ENCODE measurements at regions not wholly inside any gene's neighbourhood (a gene's known extent, or its start where the extent isn't known, plus 50 kb on each side); places are given as distances from the start of the nearest gene placed in this dataset.

- DNase-seq = no peak
Observed at GRCh38 chr2:120520454-120520853, 174.5 kb downstream of the INHBB start.

DNA sequence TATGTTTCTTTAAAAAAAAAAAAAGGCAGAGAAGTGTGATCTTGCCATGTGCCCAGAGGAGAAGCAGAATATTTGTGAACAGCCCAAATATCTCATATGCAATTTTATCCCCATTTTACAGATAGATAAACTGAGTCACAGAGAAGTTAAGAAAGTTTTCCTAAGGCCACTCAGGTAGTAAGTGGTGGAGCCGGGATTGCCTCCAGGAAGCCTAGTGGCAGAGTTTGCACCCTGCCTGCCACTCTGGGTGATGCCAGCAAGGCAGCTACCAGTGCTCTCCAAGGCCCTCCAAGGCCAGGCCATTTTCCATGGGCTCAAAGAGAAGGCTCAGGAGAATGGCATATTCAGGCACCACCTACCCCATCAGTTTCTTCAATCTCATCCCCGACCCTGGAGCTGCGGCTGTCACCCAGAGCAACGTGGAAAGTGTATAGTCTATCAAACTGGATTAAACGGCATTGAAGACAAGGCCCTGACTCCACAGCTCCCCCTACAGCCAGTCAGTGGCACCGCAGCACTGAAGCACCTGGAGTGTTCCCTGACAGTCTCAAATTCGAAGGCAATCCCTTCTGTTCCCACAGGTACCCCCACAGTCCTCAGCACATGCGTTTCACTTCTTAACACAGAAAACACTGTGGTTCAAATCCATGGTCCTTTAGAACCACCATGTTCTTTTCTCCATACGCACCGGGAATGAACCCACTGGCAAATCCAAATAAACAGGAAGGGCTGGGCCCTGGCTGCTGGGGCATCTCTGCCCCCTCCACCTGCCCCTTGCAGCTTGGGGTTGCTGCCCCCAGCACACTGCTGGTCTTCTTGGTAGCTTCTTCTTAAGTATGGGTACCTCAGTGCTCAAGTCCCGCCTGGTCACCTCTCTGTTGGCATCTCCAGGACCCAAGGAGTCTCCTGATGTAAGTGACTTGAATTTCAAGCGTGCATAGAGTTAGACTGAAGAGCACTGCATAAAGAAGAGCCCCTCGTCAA is 175.3 kb downstream of the INHBB start:
- DNase-seq = no peak

DNA sequence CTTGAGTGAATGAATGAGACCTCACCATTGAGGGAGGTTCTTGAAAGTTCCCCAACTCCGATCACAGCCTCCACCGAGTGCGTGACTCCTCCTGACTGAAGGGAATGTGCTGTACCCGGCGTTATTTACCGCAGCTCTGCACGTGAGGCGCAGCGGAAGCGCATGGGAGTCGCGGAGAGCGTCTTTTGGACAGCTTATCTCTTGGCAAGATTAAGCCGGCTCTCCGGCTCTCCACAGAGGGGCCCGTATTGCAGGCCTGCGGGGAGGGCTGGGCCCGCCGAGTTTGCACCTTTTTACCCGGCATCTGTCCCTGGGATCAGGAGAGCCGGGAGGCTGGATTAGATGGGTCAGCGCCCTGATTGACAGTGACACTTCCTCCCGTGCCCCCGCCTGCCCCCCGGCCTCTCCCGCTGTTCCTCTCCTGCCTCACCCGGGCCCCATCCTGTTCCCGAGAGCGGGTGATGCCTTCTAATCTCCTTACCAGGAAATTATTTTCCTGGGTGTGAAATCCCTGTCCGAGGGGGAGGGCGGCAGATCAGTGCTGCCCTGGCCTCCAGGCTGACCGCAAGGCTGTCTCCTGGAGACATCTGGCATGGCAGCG is 176.3 kb downstream of the INHBB start:
- DNase-seq = no peak

GRCh38 chr2:120523766-120524165 is 177.8 kb downstream of the INHBB start:
- DNase-seq = no peak

GRCh38 chr2:120524174-120524573 is 178.2 kb downstream of the INHBB start:
- no peak for DNase-seq

DNA sequence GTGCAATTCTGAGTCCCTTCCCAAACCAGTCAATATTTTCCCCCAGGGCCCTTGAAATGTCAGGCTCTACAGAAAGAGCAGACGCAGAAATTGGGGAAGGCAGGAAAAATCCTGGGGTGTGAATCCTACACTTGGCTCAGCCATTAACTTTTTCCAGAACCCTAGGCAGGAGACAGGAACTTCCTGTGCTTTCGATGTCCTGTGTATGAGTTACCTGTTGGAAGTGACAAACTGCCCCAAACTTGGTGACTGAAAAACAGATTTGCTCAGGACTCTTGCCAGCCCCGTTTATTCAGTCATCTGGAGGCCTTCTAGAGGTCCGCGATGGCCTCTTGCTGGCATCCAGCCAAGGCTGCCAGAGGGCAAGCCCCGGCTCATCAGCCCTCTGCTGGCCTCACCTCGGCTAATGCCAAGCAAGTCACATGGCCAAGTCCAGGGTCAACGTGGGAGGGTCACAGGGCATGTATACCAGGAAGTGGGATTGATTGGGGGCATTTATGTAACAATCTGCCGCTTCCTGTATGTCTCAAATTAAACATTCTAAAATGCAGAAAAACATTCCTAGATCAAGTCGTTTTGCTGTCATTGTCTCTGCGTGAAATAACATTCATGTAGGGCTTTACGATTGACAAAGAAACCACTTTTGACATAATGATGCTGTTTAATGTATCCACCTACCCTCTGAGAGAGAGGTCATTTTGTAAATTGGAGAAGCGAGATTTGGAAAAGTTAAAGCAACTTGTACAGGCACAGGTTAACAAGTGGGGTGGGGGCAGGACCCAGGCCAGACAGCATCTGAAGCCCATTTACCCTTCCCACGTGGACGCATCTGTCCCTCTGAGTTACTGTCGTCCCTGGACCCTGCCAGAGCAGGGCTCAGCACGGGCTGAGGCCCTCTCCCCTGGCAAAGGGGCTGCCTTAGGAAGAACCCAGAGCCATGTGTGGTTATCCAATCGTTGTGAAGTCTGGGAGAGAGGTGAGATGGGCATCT is 179.4 kb downstream of the INHBB start:
- no peak for DNase-seq

DNA sequence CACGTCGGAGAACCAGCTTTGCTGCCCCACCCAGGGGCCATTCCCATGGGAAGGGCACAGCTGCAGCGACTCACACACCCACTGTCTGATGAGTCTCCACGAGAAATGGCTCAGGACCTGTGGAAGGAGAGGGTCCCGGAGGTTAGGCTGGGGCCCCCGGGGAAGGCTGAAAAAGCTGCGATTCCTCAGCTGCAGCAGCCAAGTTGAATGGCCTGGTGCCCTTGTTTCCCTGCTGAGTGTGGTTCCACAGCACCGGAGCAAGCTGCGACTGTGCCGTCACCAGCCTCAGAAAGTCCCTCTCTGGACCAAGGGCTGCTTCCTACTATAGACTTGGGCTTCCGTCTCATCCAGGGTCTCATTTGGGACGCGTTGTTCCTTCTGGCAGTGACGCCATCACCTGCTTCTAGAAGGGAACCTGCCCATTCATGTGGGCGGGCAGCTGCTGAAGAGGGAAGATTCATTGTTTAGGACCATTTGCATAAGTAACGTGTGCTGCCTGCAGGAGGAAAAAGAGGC is 180.2 kb downstream of the INHBB start:
- DNase-seq = no peak

DNA sequence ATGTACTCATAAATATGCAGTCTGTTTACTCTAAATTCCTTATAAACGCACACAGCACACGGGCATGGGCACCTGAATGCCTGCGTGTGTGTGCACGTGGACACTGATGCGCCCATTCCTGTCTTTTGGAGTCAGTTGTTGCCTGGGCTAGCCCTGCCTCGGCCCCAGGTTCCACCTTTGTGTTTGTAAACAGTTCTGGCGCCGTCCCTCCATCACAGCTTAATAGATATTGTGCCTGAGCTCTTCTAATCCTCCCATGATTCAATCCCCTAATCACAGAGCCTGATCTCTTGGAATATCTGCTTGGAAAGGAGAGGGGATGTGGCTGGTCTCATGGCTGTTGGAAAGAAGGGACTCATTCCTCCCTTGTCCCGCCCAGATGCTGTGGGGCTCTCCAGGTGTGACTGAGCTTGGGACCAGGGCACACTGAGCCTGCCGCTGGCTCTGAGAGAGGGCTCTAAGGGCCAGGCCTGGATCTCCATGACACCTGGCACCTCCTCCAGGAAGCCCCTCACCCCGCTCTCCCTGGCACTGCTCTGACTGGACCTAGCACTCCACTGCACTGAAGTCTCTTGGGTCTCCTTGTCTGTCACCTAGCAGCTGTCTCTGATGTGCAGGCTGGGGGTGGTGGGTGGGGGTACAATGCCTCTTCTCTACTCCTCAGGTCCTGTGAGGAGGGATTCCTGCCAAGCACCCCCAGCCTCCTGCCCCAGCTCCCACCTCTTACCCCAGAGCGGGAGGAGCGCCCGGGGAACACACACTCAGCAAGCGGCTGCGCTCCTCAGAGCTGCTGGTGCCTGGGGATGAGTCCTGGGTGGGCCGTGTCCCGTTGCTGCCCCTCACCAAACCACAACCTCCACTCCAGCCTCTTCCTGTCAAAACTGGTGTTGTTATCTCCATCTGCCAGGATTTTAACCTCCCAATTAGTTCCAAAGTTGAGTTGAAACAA is 181.3 kb downstream of the INHBB start:
- no peak for DNase-seq

DNA sequence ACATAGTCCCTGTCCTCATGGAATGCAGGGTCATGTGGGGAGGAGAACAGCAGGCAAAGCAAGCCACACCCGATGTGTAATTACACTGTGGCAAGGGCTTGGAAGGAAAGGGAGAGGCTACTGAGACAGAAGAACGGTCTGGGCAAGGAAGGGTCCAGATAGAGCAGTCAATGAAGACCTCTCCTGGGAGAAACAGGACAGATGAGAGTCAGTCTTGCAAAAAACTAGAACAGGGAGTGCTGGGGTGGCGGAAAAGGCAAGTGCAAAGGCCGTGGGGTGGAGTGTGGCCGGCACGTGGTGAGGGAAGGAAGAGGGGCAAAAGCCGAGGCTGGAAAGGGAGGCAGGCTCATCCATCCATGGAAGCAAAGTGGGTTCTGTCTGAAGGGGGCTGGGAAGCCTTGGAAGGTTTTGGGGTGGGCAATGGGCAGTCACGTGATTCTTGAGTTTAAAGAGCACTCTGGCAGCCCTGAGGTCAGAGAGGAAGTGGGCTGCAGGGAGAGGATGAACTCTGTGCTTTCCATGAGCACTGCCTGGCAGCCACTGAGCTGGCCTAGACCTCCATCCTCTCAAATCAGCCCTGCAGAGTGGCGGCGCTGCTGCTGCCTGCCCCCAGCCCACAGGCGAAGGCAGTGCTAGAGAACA is 182.2 kb downstream of the INHBB start:
- DNase-seq = no peak

DNA sequence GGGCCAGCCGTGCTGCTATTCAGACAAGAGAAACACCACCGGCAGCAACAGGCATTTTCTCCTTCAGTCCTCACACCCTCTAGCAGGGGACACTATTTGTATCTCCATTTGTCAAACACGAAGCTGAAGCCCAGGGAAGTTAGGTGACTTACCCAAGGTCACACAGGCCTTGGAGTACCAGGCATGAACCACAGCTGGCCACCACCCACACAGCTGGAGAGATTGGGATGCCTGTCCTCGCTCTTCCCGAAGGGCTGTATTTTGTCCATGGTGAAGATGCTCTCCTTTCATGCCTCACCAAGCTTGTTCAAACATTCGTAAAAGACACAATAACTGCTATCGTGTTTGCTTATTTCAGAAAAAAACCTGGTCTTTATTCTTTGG is 182.7 kb downstream of the INHBB start:
- no peak for DNase-seq

- DNase-seq = no peak
Observed at GRCh38 chr2:120530781-120531180, 184.8 kb downstream of the INHBB start.

GRCh38 chr2:120531365-120531764 is 185.4 kb downstream of the INHBB start:
- no peak for DNase-seq

DNA sequence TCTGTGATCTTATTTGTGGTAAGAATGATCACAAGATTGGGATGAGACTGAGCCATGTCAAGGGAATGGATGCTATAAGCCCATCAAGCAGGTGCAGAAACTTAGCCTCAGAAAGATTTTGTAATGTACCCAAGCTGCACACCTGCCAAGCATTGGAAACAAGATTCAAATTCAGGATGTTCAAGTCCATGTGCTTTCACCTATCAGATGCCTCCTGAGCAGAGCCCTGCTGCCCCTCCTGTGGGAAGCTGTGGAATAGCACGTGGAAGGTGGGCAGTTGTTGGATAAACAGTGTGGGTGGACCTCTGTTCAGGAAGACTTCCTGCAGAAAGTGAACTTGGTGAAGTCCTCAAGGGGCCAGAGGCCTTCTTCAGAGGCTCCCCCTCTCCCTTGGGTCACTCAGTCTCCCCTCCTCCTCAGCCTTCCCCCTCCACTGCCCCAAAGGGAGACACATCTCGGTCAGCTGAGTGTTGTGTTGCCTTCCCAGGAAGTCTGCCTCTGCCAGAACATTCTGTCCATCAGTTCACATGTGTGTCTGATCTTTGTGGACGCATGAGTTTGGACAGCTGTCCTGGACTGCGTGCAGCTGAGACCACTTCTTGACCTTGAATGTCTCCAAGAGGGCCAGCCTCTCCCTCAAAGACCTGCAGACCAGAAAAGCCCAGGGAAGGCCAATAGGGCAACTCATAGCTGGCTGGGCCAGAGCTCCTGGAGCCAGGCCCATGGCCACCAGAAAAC is 186.1 kb downstream of the INHBB start:
- no peak for DNase-seq

DNA sequence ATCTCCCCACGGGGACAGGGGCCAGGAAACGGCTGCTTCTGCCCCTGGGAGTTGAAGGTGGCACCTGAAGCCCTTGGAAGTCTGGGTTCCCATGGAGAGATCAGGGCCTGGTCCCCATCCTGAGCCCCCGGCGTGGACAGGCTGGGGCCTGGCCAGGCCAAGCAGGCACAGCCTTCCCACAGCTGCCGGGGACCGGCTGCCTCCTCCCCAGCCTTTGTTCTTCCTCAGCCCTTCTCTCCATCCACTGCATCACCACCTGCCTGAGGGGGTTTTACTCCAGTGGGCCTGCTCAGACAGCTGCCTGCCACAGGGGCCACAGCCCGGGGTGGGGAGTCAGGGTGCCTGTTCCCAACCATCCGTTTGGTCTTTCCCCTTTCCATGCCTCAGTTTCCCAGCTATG is 187.7 kb downstream of the INHBB start:
- no peak for DNase-seq

GRCh38 chr2:120534457-120534856 is 188.5 kb downstream of the INHBB start:
- no peak for DNase-seq

DNA sequence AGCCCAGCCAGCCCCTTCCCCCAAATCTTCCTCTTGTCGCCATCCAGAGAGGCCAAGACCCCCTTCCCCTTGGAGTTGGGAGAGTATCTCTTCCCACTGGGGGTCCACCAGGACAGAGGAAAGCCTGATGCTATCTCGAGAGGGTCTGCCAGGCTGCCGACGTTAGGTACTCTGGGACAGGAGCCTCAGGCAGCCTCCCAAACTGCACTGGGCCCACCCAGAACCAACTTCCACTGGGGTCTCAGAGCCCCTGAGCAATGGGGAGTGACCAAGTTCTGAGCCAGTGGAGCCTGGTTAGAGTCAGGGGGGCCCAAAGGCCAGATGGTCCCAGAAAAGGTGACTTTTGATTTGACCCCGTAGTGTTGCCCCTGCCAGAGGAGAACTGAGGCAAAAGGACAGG is 189.1 kb downstream of the INHBB start:
- no peak for DNase-seq

DNA sequence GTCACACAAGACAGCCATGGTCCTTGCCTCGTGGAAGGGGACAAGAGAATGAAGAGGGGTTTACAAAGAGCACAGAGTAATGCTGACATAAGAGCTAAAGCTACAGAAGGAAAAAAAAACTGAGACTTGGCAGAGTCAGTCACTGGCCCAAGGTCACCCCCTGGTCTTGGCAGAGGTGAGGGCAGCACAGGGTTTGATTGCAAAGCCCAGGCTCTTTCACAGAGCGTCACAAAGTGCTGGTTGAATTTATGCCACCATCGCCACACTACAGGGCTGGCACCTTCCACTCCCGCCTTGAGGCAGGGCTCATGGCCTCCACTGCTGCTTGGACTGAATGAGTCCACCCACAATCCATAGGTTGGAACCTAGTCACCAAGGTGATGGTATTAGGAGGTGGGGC is 190.2 kb downstream of the INHBB start:
- no peak for DNase-seq

DNA sequence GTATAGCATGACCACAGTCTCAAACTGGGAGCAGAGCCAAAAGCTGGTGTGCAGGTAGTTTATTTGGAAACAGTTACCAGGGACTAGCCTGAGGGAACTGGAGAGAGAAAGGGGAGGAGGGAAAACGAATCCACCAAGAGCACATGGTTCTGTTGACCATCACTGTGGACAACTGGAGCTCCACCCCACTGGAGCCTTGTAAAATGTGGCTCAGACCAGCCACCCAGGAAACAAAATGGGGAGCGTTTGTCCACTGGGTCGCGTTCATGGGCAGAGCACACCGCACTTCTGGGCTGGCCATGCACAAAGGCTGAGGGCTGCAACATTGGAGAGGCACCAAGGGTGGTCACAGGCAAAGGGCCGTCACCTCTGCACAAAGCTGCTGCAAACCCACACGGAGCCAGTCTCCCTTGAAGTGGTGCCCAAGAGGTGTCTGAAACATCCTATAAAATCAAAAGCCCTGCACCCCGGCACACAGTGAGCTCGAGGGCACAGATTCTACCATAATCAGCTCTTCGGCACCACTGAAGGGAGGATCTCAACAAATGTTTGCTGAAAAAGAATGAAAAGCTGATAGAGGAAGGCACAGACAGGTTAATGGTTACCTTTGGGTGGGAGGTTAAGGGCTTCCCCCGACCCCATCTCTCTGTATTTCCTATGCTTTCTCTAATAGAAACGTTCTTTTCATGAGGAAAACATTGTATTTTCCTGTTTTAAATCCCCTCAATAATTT is 192.9 kb downstream of the INHBB start:
- no peak for DNase-seq

GRCh38 chr2:120539424-120539936 is 193.5 kb downstream of the INHBB start:
- no peak for DNase-seq
